CD4-positive, alpha-beta T cell treated with Interleukin-6 for 4 hours (primary cell): ENCODE measurements at regions not wholly inside any gene's neighbourhood (a gene's known extent, or its start where the extent isn't known, plus 50 kb on each side); places are given as distances from the start of the nearest gene placed in this dataset.
"Not testable (repeated sequence)": the region's sequence is repeated elsewhere in the genome, so short reads cannot be mapped to it uniquely, and the experiment has no call there.

Experiments used
- DNase-seq: peaks from one replicate; pipeline ENCODE4 v3.0.0-alpha.2; 2020; ENCODE audit warnings: mixed read lengths

DNA sequence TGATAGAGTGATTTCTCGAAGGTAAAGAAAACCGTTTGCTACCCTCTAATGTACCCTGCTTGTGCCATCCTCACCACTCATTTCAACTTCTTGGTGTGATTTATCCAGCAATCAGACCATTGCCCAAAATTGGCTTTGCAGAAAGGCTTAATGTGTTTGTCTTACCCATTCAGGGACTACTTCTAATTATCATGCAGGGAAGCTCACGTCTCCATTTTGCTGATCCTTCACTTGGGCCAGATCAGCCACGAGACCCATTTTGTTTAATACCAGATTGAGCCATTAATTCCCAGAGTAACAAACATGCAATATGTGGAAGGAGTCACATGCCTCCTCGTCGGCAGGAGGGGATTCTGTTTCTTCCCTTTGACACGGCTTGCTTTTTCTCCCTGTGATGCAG is 51.1 kb upstream of the CRY1 start:
- no peak for DNase-seq

DNA sequence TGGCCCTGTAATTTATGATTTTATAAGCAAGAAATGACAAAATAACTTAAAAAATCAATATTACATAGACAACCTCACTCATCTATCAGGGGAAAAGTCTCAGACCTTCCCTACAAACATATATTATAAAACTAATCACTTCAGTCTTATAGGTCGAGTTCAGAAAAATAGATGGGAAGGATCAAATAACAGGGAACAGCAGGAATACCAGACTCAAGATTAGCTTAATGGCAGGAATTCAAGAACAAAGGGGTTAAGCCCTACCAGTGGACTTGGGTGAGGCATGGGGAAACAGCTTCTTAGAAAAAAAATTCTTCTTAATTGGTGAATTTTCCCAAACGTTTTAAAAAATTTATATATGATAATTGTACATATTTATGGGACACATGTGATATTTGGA is 51.6 kb upstream of the CRY1 start:
- DNase-seq, result no peak

DNA sequence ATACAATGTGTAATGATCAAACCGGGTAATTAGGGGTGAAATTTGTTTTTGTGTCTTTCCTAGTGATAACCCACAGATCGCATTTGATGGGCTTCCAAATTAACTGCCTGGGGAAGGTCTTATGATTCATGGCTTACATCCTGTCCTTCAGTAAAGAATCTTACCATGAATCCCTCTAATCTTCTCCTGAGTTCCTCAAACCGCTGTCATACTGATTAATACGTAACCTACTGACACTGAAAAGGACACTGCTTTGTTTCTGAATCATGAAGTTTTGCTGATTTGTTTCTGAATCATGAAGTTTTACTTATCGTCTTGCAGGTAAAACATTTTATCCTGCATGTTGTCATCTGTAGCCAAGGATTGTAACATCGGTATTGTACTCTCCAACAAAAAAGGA is 52.0 kb upstream of the CRY1 start:
- no peak for DNase-seq

DNA sequence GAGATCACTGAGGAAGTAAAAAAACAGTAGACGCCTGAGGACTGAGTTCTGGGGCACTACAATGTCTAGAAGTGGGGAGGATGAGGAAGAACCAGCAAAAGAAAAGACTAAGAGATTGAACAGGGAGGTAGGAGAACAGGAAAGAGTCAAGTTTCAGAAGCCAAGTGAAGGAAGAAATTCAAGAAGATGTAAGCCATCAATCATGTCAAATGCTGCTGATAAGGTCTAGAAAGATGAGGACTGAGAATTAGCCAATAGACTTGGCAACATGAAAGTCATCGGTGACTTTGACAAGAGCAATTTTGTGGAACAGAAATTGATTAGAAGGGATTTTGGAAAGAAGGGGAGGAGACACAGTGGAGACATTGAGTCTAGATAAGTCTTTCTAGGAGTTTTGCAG is 54.8 kb upstream of the CRY1 start:
- no peak for DNase-seq

DNA sequence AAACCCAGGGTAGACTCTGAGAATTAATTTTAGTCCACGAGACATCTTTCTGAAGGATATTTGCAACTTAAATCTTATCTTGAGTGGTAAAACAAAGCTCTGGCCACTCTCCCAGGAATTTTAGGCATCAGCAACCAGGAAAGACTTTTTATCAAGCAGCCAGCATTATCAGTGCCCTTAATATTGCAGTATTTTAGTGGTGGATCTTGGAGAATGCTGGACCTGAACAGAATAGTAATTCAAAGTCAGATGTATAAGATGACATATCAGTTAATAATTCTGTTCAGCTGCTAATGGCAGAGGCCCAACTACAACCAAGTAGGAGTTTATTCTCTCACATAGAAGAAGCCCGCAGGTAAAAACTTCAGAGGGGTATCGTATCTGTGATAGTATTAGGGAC is 59.0 kb upstream of the CRY1 start:
- no peak for DNase-seq

- no peak for DNase-seq
These were observed 66.1 kb upstream of the CRY1 start for GRCh38 chr12:107159384-107159900.

- DNase-seq, result no peak
These were observed 70.1 kb upstream of the CRY1 start for GRCh38 chr12:107163413-107163812.

DNA sequence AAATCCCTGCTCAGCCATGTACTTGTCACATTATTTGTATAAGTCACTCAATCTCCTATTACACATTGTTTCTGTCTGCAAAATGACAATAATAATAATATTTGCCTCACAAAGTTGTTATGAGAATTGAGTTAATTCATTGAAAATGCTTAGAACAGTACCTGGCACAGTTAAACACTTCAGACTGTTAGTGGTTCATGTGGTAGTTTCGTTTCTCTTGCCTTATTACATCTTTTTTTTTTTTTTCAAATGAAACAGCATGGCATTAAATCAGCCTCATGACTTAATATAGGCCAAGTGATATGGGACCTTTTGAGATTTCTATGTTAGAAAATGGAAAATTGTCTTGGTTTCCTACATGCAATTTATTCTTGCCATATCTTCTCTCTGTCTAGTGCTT is 71.0 kb upstream of the CRY1 start:
- DNase-seq, result no peak

DNA sequence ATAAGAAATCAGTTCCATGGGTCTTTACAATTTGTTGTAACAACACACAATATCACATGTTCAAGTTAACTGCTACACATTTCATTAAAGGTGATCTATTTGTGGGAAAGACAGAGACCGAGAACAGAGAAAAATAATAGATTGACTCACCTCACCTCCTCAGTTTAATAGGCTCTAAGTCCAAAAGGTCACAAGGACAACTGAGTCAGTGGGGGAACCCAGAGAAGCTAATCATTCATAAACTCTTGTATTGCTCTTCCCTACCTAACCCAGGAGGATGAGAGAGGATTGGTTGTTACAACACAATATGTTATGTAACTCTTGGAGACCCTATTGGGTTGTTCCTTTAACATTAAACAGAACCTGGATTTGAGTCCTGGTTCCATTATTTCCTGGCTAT is 72.2 kb upstream of the CRY1 start:
- no peak for DNase-seq

DNA sequence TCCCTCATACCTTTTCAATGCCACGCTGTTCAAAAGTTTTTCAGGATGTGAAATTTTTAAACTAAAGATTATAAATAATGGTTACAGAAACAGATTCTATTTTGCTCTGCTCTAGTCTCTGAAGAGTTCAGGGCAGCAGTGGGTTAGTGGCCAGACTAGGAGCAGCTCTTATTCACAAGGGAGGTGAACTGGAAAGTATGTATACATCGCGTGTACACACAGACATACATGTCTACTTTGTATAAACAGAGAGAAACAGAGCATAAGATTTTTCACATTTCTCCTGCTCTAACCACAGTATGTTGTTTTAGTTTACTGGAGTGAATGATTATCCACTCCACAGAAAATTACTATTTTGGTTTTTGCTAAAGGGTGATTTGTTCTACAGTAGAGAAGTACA is 74.4 kb upstream of the CRY1 start:
- DNase-seq, result no peak

DNA sequence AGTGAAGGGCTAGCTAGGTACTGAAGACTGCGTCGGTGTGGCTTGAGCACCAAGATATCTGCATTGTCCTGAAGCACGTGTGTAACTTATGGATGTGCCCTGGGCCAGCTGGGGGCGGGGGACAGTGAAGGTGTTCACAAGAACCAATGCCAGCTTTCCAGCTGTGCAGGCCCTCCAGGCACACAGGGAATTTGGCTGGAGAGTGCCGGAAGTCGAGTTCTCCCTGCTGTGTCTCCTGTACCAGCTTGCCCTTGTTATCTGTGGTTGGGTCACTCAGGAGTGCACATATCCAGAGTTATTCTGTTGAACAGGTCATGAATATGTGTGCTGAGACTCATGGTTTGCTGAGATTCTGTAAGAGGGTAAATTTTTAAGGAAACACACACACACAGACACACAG is 75.9 kb upstream of the CRY1 start:
- DNase-seq, result no peak

- no peak for DNase-seq
These were observed 85.4 kb upstream of the CRY1 start for GRCh38 chr12:107178776-107179175.

- no peak for DNase-seq
These were observed 86.5 kb upstream of the CRY1 start for GRCh38 chr12:107179871-107180270.

DNA sequence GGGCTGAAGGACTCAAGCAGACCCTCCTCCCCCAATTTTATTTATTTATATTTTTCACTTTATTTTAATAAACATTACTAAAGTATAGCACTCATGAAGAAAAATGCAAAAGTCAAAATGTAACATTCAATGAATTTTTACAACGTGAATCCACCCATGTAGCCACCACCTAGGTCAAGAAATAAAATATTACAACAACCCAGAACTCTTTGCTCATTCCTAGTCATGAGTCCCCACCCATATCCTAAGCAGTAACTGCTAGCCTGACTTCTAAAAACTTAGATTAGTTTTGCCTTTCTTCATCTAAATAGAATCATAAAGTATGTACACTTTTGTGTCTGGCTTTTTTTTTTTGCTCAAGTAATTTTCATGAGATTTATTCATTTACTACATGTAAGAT is 86.9 kb upstream of the CRY1 start:
- no peak for DNase-seq

DNA sequence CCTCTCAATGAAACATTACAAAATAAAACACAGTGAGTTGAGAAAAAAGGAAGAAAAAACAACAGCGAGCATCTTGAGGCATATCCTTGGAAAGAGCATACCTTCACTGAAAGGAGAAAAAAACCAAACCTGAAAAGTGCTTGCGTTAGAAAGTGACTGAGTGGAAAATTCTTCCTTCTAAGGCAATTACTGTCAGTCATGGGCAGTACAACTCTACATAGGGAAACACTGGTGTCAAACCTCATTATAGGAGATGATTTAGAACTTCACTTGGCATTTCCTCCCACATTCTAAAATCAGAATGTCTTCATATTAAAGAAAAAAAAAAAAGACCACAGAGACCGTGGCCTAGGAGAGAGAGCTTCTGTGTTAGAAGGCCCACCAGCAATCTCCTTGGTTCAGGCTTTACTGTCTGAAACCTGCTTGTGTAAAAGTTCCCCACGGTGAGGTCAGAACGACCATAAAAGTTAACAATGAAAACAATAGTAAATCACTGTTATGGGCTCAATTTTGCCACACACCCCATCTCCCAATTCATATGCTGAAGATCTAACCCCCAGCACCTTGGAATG is 91.1 kb upstream of the CRY1 start:
- DNase-seq, result no peak

GRCh38 chr12:107196681-107197080 is 103.3 kb upstream of the CRY1 start:
- DNase-seq, result no peak

- DNase-seq, result no peak
These were observed 107.0 kb upstream of the CRY1 start for GRCh38 chr12:107200394-107200793.

- no peak for DNase-seq
These were observed 114.7 kb upstream of the CRY1 start for GRCh38 chr12:107207931-107208525.

- DNase-seq, result not testable (repeated sequence)
These were observed 116.4 kb upstream of the CRY1 start for GRCh38 chr12:107209700-107210099.

- DNase-seq, result not testable (repeated sequence)
These were observed 121.0 kb upstream of the CRY1 start for GRCh38 chr12:107214373-107214773.

DNA sequence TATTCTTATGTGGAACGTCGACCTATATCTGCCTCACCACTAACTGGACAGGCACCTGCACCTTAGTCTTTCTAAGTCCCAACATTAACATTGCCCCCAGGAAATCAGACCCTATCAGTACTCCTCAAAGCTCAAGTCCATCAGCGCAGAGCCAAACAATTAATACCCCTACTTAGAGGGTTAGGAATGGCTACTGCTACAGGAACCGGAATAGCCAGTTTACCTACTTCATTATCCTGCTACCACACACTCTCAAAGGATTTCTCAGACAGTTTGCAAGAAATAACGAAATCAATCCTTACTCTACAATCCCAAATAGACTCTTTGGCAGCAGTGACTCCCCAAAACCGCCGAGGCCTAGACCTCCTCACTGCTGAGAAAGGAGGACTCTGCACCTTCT is 123.1 kb upstream of the CRY1 start:
- not testable (repeated sequence) for DNase-seq

- no peak for DNase-seq
These were observed 126.0 kb upstream of the CRY1 start for GRCh38 chr12:107219301-107219700.

- DNase-seq, result no peak
These were observed 128.6 kb upstream of the CRY1 start for GRCh38 chr12:107221913-107222312.

DNA sequence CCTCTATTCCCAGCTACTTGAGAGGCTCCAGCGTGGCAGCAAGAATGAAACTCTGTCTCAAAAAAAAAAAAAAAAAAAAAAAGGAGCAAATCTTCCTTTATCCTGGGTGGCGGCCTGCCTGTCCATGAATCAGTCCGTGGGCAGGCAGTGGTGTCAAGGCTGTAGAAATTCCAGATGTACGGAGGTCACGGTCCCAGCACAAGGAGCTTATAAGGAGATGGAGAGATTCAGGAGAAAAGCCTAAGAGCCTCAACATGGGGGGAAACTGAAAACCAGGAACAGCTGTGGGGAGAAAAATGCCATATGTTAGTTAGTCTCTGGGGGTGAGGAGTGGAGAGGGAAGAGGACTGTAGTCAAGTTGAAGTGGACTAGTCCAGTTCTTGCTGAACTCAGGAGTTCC is 130.5 kb upstream of the CRY1 start:
- no peak for DNase-seq

- DNase-seq, result no peak
These were observed 132.3 kb upstream of the CRY1 start for GRCh38 chr12:107225635-107226034.
